ENCODE measurements at regions not wholly inside any gene's neighbourhood (a gene's known extent, or its start where the extent isn't known, plus 50 kb on each side); places are given as distances from the start of the nearest gene placed in this dataset.
"Not testable (repeated sequence)": the region's sequence is repeated elsewhere in the genome, so short reads cannot be mapped to it uniquely, and the experiment has no call there.

GRCh38 chr18:42336139-42336538, 381.1 kb downstream of the PIK3C3 start:
- H3K27me3 ChIP-seq (ENCODE audit: insufficient read depth in 3 of 3, low read length in 2 of 3), result no peaks in the 10 kb centered on the region
- H3K4me1 ChIP-seq, result no peaks in the 10 kb centered on the region
- H3K27ac ChIP-seq, result no peak overlapping the region
- DNase-seq (no peak), ATAC-seq (no peak)
- H3K4me3 ChIP-seq, result no peak overlapping the region
- no peaks in the 10 kb centered on the region for H3K36me3 ChIP-seq (ENCODE audit: insufficient read depth in 1 of 2, low read depth in 1 of 2)
- 38 to 74% (median 69%) methylated on average over 2 of the region's 2 CpGs for WGBS, 3 donors
- no peaks in the 10 kb centered on the region for H3K9me3 ChIP-seq
- intact Hi-C loops (cut with DNase I), result no loop called here
- TF ChIP-seq CTCF (IDR thresholded peaks at IDR 0.05), result no peak

- ATAC-seq; H3K36me3 ChIP-seq (ENCODE audit: insufficient read depth in 1 of 2, low read depth in 1 of 2); H3K4me1 ChIP-seq; H3K4me3 ChIP-seq; H3K27me3 ChIP-seq (ENCODE audit: insufficient read depth in 3 of 3, low read length in 2 of 3); H3K27ac ChIP-seq; H3K9me3 ChIP-seq; intact Hi-C loops (cut with DNase I); DNase-seq: not testable (repeated sequence)
- 70 to 94% (median 92%) methylated on average over 2 of the region's 2 CpGs for WGBS, 3 donors
Observed at GRCh38 chr18:42337337-42337736, 382.3 kb downstream of the PIK3C3 start.

- Histone ChIP-seq H3K9me3 (no peaks in the 10 kb centered on the region), H3K27me3 (ENCODE audit: insufficient read depth in 3 of 3, low read length in 2 of 3) (no peaks in the 10 kb centered on the region), H3K36me3 (ENCODE audit: insufficient read depth in 1 of 2, low read depth in 1 of 2) (no peaks in the 10 kb centered on the region), H3K4me3 (no peak overlapping the region), H3K4me1 (no peaks in the 10 kb centered on the region), H3K27ac (no peak overlapping the region)
- intact Hi-C loops (cut with DNase I), result no loop called here
- TF ChIP-seq CTCF (IDR thresholded peaks at IDR 0.05), result no peak
- WGBS, 3 donors, result 37 to 47% (median 40%) methylated on average over 2 of the region's 2 CpGs
- no peak for DNase-seq
- no peak for ATAC-seq
Observed at GRCh38 chr18:42338683-42339082, 383.6 kb downstream of the PIK3C3 start.

GRCh38 chr18:42339372-42339771, 384.3 kb downstream of the PIK3C3 start:
- H3K4me3 ChIP-seq, result no peak overlapping the region
- no peaks in the 10 kb centered on the region for H3K4me1 ChIP-seq
- H3K27me3 ChIP-seq (ENCODE audit: insufficient read depth in 3 of 3, low read length in 2 of 3), result no peaks in the 10 kb centered on the region
- no peaks in the 10 kb centered on the region for H3K36me3 ChIP-seq (ENCODE audit: insufficient read depth in 1 of 2, low read depth in 1 of 2)
- intact Hi-C loops (cut with DNase I), result no loop called here
- no peak overlapping the region for H3K27ac ChIP-seq
- WGBS, 3 donors, result 24 to 51% (median 39%) methylated on average over 4 of the region's 4 CpGs
- ATAC-seq, result no peak
- DNase-seq, result no peak
- no peaks in the 10 kb centered on the region for H3K9me3 ChIP-seq
- TF ChIP-seq CTCF (IDR thresholded peaks at IDR 0.05), result no peak

GRCh38 chr18:42340423-42341009, 385.5 kb downstream of the PIK3C3 start:
- Histone ChIP-seq H3K4me3 (no peak overlapping the region), H3K36me3 (ENCODE audit: insufficient read depth in 1 of 2, low read depth in 1 of 2) (no peaks in the 10 kb centered on the region), H3K27me3 (ENCODE audit: insufficient read depth in 3 of 3, low read length in 2 of 3) (no peaks in the 10 kb centered on the region), H3K27ac (no peak overlapping the region), H3K9me3 (no peaks in the 10 kb centered on the region), H3K4me1 (no peaks in the 10 kb centered on the region)
- no peak for TF ChIP-seq CTCF (IDR thresholded peaks at IDR 0.05)
- intact Hi-C loops (cut with DNase I), result no loop called here
- 63 to 70% (median 66%) methylated on average over 3 of the region's 3 CpGs for WGBS, 3 donors
- DNase-seq, result no peak
- ATAC-seq, result no peak

Measured in psoas muscle (tissue), 7 donors.